Left cardiac atrium (tissue), 4 donors: ENCODE measurements at regions not wholly inside any gene's neighbourhood (a gene's known extent, or its start where the extent isn't known, plus 50 kb on each side); places are given as distances from the start of the nearest gene placed in this dataset.

ENCODE experiments used
- ATAC-seq, 2 donors: fragments of 200-7000 bp; cut with Tn5 transposase; one replicate each; pipeline ENCODE4 v1.9.1; 2020; ENCODE audit warnings: mild to moderate bottlenecking in 2 of 2, moderate library complexity in 2 of 2
- DNase-seq: peaks from one replicate; pipeline ENCODE4 v3.0.0-alpha.2; 2020
- intact Hi-C, 2 donors: fragments of 100-400 bp; cut with DNase I; formaldehyde crosslinking; loops; one replicate each; pipeline versions ENCODE4 v1.14.1 to v1.15.1; 2022 to 2023
- donor health status: DM: no; HTN: yes; CAD: no.
- donor health status: DM: no; HTN: yes; CAD: no; lungs with severe emphysema.
- donor health status: DM: yes; HTN: yes; CAD: no.
- donor health status: Dilated cardiomyopathy.

DNA sequence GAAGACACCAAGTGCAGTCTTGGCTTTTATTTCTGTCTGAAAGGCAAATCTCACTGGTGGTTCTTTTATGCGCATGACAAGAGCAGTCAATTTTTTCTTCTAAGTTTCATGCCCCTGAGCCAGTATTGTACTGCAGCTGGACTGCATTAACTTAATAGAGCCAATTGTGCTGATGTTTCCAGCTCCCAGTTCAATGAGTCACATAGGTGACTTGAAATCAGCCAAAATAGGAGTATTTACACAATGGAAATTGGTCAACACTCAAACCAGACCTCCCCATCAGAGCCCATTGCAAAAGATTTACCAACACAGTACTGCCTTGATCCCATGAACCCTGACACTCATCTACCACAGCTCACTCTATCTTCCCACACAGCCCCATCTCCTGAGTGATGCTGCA lies 100.3 kb upstream of the GUCY1A1 start:
- DNase-seq: no peak
- intact Hi-C loops: no loop called here
- no peak for ATAC-seq

DNA sequence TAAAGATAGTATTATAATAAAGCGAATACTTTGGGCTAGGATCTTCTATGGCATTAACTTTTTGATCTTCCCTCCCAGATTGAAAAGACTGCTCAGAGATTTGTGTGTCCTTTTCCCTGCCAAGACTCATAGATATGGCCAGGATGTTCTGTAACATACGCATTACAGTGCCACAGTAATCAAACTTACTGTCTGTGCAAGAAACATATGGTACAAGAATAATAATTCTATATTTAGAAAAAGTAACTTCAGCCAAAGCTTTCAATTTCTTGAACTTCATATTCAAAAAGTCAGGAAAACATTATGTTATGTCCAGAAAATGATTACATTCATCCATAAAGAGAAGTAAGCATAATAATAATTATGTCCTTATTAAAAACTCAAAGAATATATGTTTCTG lies 100.9 kb upstream of the GUCY1A1 start:
- no peak for ATAC-seq
- intact Hi-C loops: no loop called here

DNA sequence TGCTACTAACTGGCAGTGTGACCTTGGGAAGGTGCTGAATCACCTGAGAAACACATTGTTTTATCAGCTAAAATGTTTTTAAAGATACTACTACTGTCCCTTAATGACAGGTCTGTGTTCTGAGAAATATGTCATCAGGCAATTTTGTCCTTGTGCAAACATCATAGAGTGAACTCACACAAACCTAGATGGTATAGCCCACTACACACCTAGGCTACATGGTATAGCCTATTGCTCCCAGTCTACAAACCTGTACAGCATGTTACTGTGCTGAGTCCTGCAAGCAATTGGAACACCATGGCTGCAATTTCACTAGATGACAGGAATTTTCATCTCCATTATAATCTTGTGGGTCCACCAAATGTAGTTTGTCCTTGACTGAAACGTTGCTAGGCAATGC lies 101.3 kb upstream of the GUCY1A1 start:
- no peak for ATAC-seq
- DNase-seq: no peak
- intact Hi-C loops: no loop called here

More for the DNA sequence above, 100.9 kb upstream of the GUCY1A1 start:
- DNase-seq: no peak

DNA sequence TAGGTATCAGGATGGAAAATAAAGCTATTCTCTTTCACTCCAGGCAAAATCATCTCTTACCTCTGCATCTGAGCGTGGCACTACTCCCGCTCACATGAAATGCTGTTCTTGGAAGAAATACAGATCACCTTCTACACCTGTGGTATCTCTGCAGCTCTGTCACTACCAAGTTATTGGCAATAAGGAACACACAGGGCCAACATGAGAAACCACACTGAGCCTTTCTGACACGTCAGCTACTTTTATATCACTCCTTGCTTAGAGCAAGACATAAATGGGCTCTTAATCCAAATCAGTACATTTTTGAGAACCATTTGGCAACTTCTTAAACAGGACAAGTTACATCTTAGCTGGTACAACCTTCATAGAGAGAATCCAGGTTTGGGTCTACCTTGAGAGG lies 101.8 kb upstream of the GUCY1A1 start:
- intact Hi-C loops: no loop called here
- no peak for ATAC-seq

DNA sequence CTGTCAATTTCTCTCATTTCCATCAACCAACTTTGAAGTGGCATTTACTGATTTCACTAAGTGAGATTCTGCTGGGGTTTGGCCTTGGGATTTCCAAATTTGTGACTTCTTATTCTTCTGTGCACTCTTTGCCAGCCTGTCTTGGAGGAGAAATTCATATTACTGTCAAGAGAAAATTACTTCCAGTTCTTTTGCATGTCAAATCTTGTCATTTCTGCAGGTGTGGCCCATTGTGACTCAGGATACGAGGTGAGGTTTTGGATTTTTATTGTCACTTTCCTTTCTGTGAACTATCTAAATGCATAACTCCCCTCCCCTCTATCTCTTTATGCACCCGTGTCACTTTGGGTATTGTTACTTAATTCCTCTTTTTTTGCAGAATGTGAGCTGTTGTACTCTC lies 102.6 kb upstream of the GUCY1A1 start:
- ATAC-seq (no peak), DNase-seq (no peak)
- intact Hi-C loops: no loop called here

More for the DNA sequence above, 101.8 kb upstream of the GUCY1A1 start:
- DNase-seq: no peak

- intact Hi-C loops: no loop called here
- ATAC-seq (no peak), DNase-seq (no peak)
Measured at GRCh38 chr4:155559915-155560314, 106.7 kb upstream of the GUCY1A1 start.

GRCh38 chr4:155552180-155552579 lies 114.5 kb upstream of the GUCY1A1 start:
- DNase-seq (no peak), ATAC-seq (no peak)
- intact Hi-C loops: no loop called here

DNA sequence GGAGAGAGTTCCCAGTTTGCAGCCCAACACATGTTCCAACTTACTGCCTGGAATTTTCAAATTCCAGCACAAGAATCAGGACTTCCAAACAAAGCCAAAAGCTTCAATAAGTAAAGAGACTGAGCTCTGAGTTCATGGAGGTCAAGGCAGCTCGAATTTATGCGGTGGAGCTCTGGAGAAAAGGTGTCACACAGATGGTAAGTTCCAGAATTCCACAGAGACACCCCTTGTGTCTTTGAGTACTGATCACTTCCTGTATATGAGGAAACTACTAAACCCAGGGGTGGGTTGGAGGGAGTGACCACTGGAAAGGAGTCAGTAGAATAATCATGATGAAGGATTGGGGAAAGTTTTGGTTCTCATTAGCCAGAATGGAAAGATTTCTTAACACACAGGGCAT lies 118.5 kb upstream of the GUCY1A1 start:
- intact Hi-C loops: no loop called here
- ATAC-seq: no peak
- DNase-seq: no peak

DNA sequence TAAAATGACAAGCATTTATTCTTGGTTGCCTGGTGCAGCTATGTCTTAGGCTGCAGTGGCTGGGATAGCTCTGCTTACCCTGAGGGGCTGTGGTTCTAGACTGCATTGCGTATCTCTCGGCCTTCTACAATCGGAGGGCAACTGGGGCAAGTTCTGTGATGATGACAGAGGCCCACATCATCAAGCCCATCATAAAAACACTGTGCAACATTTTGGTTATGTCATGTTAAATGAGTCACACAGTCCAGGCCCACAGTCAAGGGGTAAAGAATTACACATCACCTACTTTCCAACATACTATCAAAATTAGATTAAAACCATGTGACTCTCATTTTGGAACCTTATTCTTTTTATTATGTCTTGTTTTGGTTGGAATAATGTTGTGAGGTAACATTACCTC lies 120.2 kb upstream of the GUCY1A1 start:
- ATAC-seq (no peak), DNase-seq (no peak)
- intact Hi-C loops: no loop called here

- intact Hi-C loops: no loop called here
- DNase-seq (no peak), ATAC-seq (no peak)
Measured at GRCh38 chr4:155545456-155545855, 121.2 kb upstream of the GUCY1A1 start.

DNA sequence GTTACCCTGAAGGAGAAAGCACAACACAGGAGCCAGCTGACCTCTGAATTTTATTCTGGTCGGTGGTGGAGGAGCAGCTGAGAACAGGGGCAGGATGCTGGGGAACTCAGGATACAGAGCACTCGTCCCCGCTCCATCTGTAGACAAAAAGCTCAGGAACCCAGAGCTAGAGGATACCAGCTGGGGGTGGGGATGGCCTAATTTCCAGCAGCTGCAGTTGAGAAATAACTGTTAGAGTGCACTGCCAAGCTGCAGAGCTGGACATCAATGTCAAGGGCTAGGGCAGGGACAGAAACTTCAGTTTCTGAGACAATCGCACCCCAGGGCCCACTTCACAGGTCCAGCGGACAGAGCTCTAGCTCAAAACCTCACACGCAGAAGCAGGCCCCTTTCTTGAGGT lies 122.1 kb upstream of the GUCY1A1 start:
- intact Hi-C loops: no loop called here
- ATAC-seq (peak; percentile 66 to 88), DNase-seq (peak; percentile 37)

GRCh38 chr4:155543126-155543765 lies 123.4 kb upstream of the GUCY1A1 start:
- ATAC-seq: peak in 1 of 2 donors; percentile 72
- intact Hi-C loops: no loop called here
- DNase-seq: no peak

GRCh38 chr4:155542415-155542814 lies 124.2 kb upstream of the GUCY1A1 start:
- ATAC-seq (no peak), DNase-seq (no peak)
- intact Hi-C loops: no loop called here

DNA sequence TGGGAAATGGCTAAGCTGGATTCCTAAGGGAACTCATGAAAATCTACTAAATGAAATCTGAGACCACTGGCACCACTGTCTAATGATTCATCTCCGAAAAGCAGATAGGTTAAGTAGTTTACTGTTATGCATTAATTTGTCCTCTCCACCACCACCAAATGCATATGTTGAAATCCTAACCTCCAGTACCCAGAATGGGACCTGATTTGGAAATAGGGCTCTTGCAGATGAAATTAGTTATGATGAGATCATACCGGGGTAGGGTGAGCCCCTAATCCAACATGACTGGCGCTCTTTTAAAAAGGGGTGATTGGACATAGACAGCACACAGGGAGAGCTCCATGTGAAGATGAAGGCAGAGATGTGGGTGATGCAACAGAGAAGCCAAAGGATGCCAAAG lies 124.9 kb upstream of the GUCY1A1 start:
- no peak for ATAC-seq
- intact Hi-C loops: no loop called here
- no peak for DNase-seq

DNA sequence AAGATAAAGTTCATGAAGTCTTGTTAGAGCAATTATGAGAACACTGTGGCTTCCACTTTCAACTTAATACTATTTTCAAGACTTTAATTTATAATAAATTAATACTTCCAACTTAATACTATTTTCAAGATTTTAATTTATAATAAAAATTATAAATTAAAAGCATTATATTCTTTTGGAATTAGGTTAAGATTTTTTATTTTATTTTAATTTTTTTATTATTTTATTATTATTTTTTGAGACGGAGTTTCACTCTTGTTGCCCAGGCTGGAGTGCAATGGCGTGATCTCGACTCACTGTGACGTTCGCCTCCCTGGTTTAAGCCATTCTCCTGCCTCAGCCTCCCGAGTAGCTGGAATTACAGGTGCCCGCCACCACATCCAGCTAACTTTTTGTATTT lies 126.0 kb upstream of the GUCY1A1 start:
- no peak for DNase-seq
- intact Hi-C loops: no loop called here
- ATAC-seq: no peak

- DNase-seq: no peak
- intact Hi-C loops: no loop called here
- ATAC-seq: no peak
Measured at GRCh38 chr4:155539746-155540145, 126.9 kb upstream of the GUCY1A1 start.

DNA sequence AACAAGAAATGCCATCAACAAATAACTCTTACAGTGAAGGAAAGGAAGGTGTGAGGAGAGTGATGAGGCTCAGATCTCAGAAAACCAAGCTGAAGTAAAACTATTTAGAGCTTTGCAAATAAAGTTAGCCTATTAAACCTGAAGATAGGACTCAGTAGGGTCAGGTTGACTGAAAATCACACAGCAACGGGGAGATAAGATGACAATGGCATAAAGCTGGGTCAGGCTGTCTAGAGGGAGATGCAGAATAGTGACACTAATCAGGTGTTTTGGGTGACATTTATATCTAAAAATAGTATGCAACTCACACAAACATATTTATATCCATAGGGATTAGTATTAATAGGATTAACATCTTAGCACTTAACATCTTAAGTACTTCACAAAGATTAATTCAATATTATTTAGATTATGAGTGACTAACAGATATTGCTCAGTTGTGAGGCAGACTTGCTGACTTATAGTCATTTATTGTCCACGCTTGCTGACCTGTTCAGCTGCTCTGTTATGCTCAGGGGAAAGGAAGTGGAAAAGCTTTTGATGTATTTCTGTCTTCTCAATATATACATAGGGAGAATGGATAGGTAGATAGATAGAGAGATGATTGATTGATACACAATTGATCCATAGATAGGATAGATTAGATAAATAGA lies 130.7 kb upstream of the GUCY1A1 start:
- ATAC-seq (peak; percentile 14 to 71), DNase-seq (no peak)
- intact Hi-C loops: no loop called here

DNA sequence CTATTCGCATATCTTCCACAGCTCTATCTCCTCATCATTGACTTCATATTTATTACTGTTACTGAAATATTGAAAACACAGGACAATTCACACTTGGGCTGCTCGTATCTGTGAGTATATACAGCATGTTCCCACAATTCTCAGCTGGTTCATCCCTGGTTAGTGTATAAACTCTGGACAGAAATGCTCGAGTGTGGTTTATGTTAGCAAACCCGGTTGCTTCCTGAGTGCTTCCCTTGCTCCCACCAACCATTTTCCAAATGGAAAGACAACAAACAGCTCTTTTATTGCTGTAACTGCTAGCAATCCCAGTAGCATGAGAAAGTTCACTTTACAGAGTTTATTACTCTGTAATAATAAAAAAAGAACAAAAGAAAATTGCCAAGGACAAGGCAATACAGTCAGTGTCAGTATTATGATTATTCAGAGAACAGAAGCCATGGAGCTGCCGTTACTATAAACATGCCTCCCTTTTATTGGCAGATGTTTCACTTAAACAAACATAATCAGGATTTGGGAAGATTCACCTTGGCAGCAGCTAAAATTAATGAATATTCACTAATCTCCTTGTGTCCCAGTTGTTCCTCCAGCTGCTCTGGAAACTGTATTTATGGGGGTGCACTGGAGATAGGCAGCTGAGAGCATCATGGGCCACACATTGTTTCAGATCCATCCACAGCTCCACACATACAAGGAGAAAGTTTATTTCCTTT lies 134.1 kb upstream of the GUCY1A1 start:
- ATAC-seq: no peak
- no peak for DNase-seq
- intact Hi-C loops: no loop called here

DNA sequence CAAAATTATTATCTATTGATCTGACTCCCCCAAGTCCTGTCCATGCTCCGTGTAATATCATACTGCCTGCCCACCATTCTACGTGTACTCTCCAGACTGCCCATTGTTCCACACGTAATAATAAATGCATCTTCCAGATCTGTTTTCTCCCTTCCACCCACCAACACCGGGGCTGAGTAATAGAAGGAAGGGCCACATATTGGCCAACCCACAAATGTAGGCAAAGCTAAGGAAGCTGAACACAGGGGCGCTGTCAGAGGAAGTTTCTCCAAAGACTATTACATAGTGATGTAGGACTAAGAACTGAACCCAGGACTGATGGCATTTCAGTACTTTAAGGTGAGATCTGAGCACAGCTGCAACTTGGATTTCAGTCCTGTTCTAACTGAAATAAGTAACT lies 135.8 kb upstream of the GUCY1A1 start:
- DNase-seq (no peak), ATAC-seq (no peak)
- intact Hi-C loops: no loop called here

DNA sequence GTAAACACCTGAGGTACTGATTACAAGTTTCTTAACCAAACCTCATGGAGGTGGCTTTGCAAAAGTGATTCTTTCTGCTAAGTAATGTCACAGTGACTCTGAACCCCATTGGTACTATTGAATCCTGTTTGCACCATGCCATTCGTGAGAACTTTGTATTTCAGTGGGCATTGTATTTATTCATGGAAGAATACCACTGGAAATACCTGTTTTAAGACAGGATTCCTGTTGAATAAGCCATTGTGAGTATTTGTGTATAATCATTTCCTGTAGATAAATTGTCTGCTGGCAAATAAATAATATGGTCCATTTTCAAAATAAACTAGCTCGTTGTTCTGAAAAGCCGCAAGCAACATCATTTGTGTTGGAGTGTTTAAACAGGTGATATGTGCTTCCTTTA lies 136.4 kb upstream of the GUCY1A1 start:
- intact Hi-C loops: no loop called here
- no peak for ATAC-seq
- DNase-seq: no peak

DNA sequence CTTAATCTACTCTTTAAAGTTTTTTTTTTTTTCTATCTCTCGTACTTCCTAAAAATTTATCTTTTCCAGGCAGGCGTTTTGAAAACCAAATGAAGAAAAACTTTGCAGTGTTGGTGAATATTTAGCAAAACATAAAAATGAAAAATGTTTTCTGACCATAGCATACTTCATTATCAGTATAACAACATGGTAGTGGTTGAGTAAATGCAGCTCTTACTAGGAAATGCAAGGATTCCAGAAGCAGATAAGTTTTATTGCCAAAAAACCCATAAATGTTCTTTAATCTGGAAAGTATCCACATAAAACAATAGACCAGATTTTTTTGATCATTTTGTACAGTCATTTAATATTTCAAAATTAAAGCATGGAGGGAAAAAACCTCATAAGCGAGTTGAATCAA lies 136.9 kb upstream of the GUCY1A1 start:
- intact Hi-C loops: no loop called here
- ATAC-seq (no peak), DNase-seq (no peak)
